ENCODE measurements at regions not wholly inside any gene's neighbourhood (a gene's known extent, or its start where the extent isn't known, plus 50 kb on each side); places are given as distances from the start of the nearest gene placed in this dataset.

DNA sequence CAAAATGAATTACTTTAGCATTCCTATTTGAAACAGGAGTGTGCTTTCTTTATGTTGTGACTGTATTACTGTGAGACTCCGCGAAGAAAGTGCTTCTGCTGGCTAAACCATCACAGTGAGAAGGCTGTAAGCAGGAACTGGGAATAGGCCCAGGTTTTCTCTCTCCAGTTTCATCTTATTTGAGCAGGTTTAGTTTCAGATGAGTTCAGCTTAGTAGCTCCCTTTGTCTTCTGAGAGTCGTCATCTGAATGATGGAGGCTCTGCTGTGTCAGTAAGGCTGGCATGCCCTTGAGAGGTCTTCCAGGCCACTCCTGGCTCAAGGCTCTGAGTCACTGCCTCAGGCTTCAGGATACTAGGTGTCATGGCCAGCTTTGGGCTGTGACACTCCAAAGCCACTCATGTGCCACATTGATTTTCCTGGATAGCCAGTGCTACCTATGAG is 205.6 kb upstream of the RGS6 start:
- Histone ChIP-seq H3K27me3 (ENCODE audit: insufficient read depth, poor library complexity, severe bottlenecking) (no peaks in the 10 kb centered on the region), H3K27ac (replicated peaks) (no peak overlapping the region), H3K4me3 (replicated peaks; ENCODE audit: insufficient read depth, low read length) (no peak overlapping the region)
- no peak for DNase-seq (ENCODE audit: low read depth in 1 of 2, low spot score in 1 of 2)
- TF ChIP-seq, protein P1, sequence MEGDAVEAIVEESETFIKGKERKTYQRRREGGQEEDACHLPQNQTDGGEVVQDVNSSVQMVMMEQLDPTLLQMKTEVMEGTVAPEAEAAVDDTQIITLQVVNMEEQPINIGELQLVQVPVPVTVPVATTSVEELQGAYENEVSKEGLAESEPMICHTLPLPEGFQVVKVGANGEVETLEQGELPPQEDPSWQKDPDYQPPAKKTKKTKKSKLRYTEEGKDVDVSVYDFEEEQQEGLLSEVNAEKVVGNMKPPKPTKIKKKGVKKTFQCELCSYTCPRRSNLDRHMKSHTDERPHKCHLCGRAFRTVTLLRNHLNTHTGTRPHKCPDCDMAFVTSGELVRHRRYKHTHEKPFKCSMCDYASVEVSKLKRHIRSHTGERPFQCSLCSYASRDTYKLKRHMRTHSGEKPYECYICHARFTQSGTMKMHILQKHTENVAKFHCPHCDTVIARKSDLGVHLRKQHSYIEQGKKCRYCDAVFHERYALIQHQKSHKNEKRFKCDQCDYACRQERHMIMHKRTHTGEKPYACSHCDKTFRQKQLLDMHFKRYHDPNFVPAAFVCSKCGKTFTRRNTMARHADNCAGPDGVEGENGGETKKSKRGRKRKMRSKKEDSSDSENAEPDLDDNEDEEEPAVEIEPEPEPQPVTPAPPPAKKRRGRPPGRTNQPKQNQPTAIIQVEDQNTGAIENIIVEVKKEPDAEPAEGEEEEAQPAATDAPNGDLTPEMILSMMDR (IDR thresholded peaks at IDR 0.05; ENCODE audit: insufficient read depth, low read length): no peak
- TF ChIP-seq GABPA (IDR thresholded peaks at IDR 0.05; ENCODE audit: low read depth) (no peak), SPI1 (IDR thresholded peaks at IDR 0.05; ENCODE audit: borderline replicate concordance, low read depth) (no peak)
- TF ChIP-seq, protein P2, sequence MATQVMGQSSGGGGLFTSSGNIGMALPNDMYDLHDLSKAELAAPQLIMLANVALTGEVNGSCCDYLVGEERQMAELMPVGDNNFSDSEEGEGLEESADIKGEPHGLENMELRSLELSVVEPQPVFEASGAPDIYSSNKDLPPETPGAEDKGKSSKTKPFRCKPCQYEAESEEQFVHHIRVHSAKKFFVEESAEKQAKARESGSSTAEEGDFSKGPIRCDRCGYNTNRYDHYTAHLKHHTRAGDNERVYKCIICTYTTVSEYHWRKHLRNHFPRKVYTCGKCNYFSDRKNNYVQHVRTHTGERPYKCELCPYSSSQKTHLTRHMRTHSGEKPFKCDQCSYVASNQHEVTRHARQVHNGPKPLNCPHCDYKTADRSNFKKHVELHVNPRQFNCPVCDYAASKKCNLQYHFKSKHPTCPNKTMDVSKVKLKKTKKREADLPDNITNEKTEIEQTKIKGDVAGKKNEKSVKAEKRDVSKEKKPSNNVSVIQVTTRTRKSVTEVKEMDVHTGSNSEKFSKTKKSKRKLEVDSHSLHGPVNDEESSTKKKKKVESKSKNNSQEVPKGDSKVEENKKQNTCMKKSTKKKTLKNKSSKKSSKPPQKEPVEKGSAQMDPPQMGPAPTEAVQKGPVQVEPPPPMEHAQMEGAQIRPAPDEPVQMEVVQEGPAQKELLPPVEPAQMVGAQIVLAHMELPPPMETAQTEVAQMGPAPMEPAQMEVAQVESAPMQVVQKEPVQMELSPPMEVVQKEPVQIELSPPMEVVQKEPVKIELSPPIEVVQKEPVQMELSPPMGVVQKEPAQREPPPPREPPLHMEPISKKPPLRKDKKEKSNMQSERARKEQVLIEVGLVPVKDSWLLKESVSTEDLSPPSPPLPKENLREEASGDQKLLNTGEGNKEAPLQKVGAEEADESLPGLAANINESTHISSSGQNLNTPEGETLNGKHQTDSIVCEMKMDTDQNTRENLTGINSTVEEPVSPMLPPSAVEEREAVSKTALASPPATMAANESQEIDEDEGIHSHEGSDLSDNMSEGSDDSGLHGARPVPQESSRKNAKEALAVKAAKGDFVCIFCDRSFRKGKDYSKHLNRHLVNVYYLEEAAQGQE (IDR thresholded peaks at IDR 0.05; ENCODE audit: insufficient replicate concordance, low read depth): no peak

DNA sequence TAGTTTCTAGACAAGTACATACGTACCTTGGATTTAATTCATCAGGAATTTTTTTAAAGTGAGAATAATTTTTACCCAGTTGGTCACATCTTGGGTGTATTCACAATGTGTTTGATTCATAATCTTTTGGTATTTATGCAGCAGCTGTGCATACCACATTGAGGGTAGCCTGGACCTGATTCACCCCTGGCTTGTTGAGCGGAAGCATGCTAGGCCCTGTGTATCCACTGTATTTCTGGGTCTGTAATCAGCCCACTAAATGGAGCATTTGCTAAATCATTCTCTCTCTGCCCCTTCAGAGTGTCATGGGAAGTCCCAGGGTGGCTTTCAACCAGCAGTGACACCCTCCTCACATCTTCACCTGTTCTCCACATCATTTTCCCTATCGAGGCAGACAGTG is 203.8 kb upstream of the RGS6 start:
- Histone ChIP-seq H3K27ac (replicated peaks) (no peak overlapping the region), H3K27me3 (ENCODE audit: insufficient read depth, poor library complexity, severe bottlenecking) (no peaks in the 10 kb centered on the region), H3K4me3 (replicated peaks; ENCODE audit: insufficient read depth, low read length) (no peak overlapping the region)
- DNase-seq (ENCODE audit: low read depth in 1 of 2, low spot score in 1 of 2): no peak
- TF ChIP-seq, protein P1 (IDR thresholded peaks at IDR 0.05; ENCODE audit: insufficient read depth, low read length): no peak
- TF ChIP-seq GABPA (IDR thresholded peaks at IDR 0.05; ENCODE audit: low read depth) (no peak), POLR2AphosphoS5 (IDR thresholded peaks at IDR 0.05; ENCODE audit: low read depth) (no peak), SPI1 (IDR thresholded peaks at IDR 0.05; ENCODE audit: borderline replicate concordance, low read depth) (no peak)
- TF ChIP-seq, protein P2 (IDR thresholded peaks at IDR 0.05; ENCODE audit: insufficient replicate concordance, low read depth): no peak

DNA sequence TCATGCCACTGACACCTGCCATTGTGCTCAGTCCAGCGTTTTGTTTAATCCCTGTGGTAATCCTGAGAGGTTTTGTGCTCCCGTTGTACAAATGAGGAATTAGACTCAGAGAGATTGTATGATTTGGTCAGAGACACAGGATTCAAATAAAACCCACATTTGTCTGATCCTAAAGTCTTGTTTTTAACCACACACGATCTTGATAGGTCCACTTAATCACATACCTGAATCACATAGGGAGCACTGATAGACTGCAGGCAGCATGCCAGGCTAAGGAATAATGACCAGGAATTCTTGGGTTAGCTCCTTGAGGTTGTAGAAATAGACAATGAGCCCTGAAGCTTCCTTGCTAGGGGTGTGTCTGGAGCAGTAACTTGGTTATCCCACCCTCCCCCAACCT is 202.6 kb upstream of the RGS6 start:
- TF ChIP-seq, protein P2 (IDR thresholded peaks at IDR 0.05; ENCODE audit: insufficient replicate concordance, low read depth): no peak
- no peak for TF ChIP-seq POLR2AphosphoS5 (IDR thresholded peaks at IDR 0.05; ENCODE audit: low read depth)
- no peak for TF ChIP-seq SPI1 (IDR thresholded peaks at IDR 0.05; ENCODE audit: borderline replicate concordance, low read depth)
- no peak for TF ChIP-seq GABPA (IDR thresholded peaks at IDR 0.05; ENCODE audit: low read depth)
- TF ChIP-seq, protein P1 (IDR thresholded peaks at IDR 0.05; ENCODE audit: insufficient read depth, low read length): no peak
- no peaks in the 10 kb centered on the region for H3K27me3 ChIP-seq (ENCODE audit: insufficient read depth, poor library complexity, severe bottlenecking)
- no peak overlapping the region for H3K27ac ChIP-seq (replicated peaks)
- H3K4me3 ChIP-seq (replicated peaks; ENCODE audit: insufficient read depth, low read length): no peak overlapping the region
- DNase-seq (ENCODE audit: low read depth in 1 of 2, low spot score in 1 of 2): no peak
